Karpas-422 (cell line): ENCODE measurements at regions not wholly inside any gene's neighbourhood (a gene's known extent, or its start where the extent isn't known, plus 50 kb on each side); places are given as distances from the start of the nearest gene placed in this dataset.
A peak's percentile ranks its signal among the peaks of the same experiment; 100 is the strongest.
"Not testable (repeated sequence)": the region's sequence is repeated elsewhere in the genome, so short reads cannot be mapped to it uniquely, and the experiment has no call there.

Source experiments
- DNase-seq: peaks from one replicate; pipeline ENCODE4 v3.0.0-alpha.2; 2015
- H2AFZ ChIP-seq: fragments of 200-600 bp; sonication (generic); 2 replicates; pipeline ENCODE4 v1.6.1; 2014; ENCODE audit warnings: antibody characterized with exemption, low read length, mixed read lengths
- H3K27ac ChIP-seq: fragments of 200-600 bp; sonication (generic); 2 replicates; pipeline ENCODE4 v1.5.1; 2014; ENCODE audit warnings: mild to moderate bottlenecking, low read length, moderate library complexity
- H3K27me3 ChIP-seq: fragments of 200-600 bp; sonication (generic); 2 replicates; pipeline ENCODE4 v1.6.1; 2014; ENCODE audit warnings: low read length, mixed read lengths
- H3K36me3 ChIP-seq: fragments of 200-600 bp; sonication (generic); 2 replicates; pipeline ENCODE4 v1.6.1; 2014; ENCODE audit warnings: low read length, mixed read lengths; ENCODE audit not compliant: insufficient read depth
- H3K4me1 ChIP-seq: fragments of 200-600 bp; sonication (generic); 2 replicates; pipeline ENCODE4 v1.6.1; 2014; ENCODE audit warnings: mild to moderate bottlenecking, low read length, mixed read lengths
- H3K4me2 ChIP-seq: fragments of 200-600 bp; sonication (generic); 2 replicates; pipeline ENCODE4 v1.6.1; 2014; ENCODE audit warnings: low read length, low read depth, mild to moderate bottlenecking; ENCODE audit not compliant: poor library complexity, severe bottlenecking
- H3K4me3 ChIP-seq: fragments of 200-600 bp; sonication (generic); 2 replicates; pipeline ENCODE4 v1.5.1; 2014; ENCODE audit warnings: mild to moderate bottlenecking, antibody characterized with exemption, low read length, mixed read lengths
- H3K79me2 ChIP-seq: fragments of 200-600 bp; sonication (generic); 2 replicates; pipeline ENCODE4 v1.6.1; 2014; ENCODE audit warnings: mild to moderate bottlenecking, low read length, mixed read lengths
- H3K9ac ChIP-seq: fragments of 200-600 bp; sonication (generic); 2 replicates; pipeline ENCODE4 v1.6.0; 2014; ENCODE audit warnings: low read length
- H3K9me2 ChIP-seq: fragments of 200-600 bp; sonication (generic), shearing (Covaris generic); replicated peaks from 2 replicates; pipeline ENCODE4 v1.6.0; 2014; ENCODE audit warnings: mild to moderate bottlenecking, low read length, moderate library complexity; ENCODE audit not compliant: insufficient read depth
- H3K9me3 ChIP-seq: fragments of 300-700, 200-600 bp; sonication (generic); 2 replicates; pipeline ENCODE4 v1.6.1; 2014; ENCODE audit warnings: low read length, mixed read lengths
- H4K20me1 ChIP-seq: fragments of 200-600 bp; sonication (generic); 2 replicates; pipeline ENCODE4 v1.6.1; 2014; ENCODE audit warnings: mild to moderate bottlenecking, antibody characterized with exemption, low read length, low read depth; ENCODE audit not compliant: insufficient read depth

DNA sequence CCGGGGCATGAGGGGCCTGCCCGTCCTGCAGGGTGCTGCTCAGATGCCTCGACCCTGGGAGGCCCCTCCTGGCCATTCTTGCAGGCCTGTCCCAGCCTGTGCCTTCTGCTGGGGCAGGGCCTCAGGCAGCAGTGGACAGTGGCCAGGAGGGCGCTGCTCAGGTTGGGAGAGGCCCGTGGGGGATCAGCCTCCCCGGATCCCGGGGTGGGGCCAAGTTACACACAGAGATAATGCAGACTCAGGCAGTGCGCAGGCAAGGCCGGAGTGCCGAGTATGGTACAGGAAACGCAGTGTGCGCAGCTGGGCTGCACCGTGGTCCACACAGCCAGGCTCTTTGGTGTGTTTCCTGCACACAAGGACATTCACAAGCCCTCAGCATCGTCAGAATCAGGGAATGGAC is 147.6 kb downstream of the LAT start:
- not testable (repeated sequence) for H3K36me3 ChIP-seq, H3K9me3 ChIP-seq, H4K20me1 ChIP-seq, H3K4me3 ChIP-seq, H3K4me1 ChIP-seq, H3K27me3 ChIP-seq, H3K9ac ChIP-seq, H3K9me2 ChIP-seq, H2AFZ ChIP-seq, DNase-seq, H3K4me2 ChIP-seq, H3K27ac ChIP-seq, H3K79me2 ChIP-seq

DNA sequence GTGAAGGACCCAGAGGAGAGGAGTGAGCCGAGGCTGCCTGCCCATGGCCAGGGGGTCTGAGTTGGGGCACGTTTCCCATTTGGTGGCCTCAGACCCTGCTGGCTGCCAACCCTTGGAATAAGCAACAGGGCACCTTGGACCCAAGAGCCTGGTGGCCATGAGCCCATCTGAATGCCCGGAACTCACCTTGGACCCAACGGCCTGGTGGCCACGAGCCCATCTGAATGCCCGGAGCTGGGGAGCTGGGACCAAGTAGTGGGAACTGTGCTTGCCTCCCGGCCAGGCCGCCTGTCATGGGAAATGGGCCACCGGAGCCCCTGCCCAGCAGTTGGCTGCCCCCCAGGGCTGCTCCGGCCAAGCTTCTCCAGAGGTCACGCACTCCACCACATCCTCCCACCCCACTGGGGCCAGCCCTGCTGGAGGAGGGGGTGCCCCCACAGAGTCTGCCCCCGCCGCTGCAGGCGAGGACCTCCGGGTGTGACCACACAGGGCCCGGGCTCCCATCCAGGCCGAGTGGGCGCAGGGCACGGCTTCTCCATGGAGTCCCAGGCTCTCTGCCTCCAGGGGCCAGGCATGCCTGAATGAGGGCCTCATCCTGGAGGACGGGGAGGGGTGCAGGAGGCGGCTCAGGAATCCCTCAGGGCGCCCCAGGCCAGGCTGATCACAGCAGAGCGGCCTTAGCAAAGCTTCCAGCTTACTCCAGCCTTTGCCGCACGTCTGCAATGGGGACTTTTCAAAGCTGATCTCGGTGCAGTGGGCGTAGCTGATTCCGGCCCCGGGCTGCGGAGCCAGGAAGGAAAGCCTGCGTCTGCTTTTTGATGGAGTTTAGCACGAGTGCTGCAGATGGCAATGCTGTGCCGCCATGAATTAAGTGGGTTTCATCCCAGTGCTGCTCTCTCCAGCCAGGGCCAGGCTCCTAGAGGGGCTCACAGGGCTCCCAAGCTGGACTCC is 146.3 kb downstream of the LAT start:
- H3K9me2 ChIP-seq, H4K20me1 ChIP-seq, H3K79me2 ChIP-seq, H3K4me3 ChIP-seq, H3K27me3 ChIP-seq, H2AFZ ChIP-seq, H3K9me3 ChIP-seq, H3K4me2 ChIP-seq, H3K9ac ChIP-seq, H3K36me3 ChIP-seq, H3K27ac ChIP-seq, H3K4me1 ChIP-seq: not testable (repeated sequence)
- peak; percentile 16 for DNase-seq

DNA sequence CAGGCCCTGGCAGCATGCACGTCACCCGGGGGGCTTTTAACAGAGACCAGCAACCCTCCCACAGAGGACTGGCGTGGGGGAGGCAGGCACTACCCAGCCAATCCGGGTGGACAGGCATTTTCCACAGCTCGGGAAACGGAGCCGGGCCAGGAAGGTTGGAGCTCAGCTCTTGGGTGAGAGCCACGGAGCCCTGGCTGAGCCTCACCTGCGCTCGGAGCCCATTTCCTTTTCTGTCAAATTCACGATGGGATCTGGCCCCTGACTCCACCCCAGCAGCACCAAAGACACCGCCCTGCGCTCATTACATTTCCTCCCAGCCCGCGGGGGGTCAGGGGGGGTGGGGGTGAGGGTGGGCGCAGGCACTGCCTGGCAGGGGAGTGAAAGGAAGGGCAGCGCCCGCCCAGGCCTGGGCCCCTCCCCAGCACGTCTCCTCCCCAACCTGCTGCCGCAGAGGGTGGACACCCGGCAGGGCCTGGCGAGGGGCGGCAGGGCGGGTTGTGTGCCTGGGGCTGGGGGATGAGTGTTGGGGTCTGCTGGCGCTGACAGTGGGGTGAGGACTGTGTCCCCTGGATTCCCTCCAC is 145.4 kb downstream of the LAT start:
- H3K27ac ChIP-seq, H3K4me3 ChIP-seq, H3K79me2 ChIP-seq, H2AFZ ChIP-seq, H3K4me1 ChIP-seq, H3K36me3 ChIP-seq, H3K9ac ChIP-seq, H3K4me2 ChIP-seq, H3K9me3 ChIP-seq, H4K20me1 ChIP-seq, H3K27me3 ChIP-seq, H3K9me2 ChIP-seq: not testable (repeated sequence)
- DNase-seq = peak; percentile 20

DNA sequence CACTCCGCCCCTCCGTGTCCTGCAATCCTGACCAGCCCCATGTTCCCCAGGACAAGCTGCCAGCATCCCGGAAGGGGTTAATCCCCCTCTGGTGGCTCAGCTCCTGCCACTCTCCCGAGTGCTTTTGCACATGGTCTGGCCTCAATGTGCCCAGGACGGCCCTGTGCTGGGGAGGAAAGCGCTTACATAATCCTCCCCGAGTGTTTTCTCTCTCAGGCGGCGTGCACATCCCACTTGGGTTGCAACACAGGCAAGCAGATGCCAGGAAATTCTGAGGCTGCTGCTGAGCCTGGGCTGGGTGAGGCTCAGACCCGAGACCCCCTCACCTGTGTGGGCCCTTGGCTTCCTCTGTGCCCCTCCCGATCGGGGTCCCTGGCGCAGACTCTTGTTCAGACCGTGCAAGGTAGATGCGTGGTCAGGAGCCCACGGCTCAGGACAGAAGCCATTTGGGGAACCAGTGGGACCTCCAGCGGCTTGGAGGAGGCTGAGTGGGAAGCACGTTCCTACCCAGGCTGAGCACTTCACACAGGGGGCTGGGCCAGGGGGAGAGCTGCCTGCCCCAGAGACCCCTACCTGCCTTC is 144.7 kb downstream of the LAT start:
- H3K79me2 ChIP-seq = peaks cover 15% of the 10 kb centered on the region
- not testable (repeated sequence) for H3K9me3 ChIP-seq, H3K9me2 ChIP-seq, H4K20me1 ChIP-seq, H3K4me1 ChIP-seq, H3K27ac ChIP-seq, H3K4me2 ChIP-seq, H3K9ac ChIP-seq, H3K4me3 ChIP-seq, H3K27me3 ChIP-seq, H2AFZ ChIP-seq, H3K36me3 ChIP-seq
- peak; percentile 19 for DNase-seq

DNA sequence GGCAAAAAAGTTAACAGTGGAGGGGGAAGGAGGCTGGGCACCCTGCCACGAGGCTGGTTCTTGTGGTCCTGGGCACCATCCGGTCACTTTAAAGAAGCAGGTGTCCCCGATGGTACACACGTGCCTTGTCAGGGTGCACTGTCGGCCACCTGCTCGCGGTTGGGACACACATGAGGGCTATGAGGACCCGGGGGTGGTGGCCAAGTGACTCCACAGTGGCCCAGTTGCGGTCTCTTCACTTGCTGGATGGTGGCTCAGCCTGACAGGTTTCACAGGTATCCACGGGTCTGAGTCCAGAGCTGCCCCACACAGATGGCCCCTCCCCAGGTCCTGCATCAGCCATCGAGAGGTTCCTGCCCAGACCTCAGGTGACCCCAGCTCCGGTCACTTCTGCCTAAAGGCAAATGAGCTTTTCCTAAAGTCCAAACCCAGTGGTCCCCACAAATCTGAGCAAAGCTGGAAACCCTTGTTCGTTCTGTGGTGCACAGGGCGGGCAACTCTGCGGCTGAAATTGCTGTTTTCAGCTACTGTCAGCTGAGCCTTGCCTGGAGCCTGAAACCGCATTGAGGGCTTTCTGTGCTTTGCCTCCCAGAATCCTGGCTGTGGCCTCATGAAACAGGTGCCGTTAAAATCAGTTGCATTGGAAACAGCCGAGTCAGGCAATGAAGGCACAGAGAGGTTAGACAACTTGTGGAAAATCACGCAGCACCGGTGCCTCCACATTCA is 144.0 kb downstream of the LAT start:
- not testable (repeated sequence) for H3K9ac ChIP-seq, H3K27ac ChIP-seq, H3K4me2 ChIP-seq, H3K27me3 ChIP-seq, H3K4me3 ChIP-seq, H3K4me1 ChIP-seq, H3K9me3 ChIP-seq, H3K9me2 ChIP-seq, H2AFZ ChIP-seq, H4K20me1 ChIP-seq, H3K36me3 ChIP-seq
- DNase-seq = peak; percentile 10
- peaks cover 18% of the 10 kb centered on the region for H3K79me2 ChIP-seq

DNA sequence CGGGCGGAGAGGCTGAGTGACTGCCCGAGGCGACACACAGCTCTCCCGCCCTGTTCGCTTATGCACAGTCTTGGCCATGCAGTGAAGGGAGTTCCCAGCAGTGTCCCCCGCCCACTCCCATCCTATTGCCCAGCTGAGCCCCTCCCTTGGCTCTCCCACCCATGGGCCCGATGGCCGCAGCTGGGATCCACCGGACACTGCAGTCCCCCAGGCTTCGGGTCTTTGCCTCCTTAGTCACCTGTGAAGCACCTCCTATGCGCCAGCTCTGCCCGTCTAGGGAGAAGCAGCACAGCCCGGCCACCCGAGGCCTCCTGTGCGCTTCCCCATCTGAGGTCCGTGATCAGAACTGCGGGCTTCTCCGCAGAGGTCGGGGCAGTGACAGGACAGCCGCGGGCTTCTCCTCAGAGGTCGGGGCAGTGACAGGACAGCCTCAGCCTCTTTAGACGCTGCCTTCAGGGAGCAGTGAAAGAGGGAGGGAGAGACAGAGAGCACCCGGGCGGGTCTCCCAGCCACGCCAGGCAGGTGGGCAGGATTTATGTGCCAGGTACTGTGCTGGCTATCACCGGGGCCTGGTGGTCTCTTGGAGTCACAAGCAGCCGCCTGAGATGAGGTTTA is 143.1 kb downstream of the LAT start:
- not testable (repeated sequence) for H3K36me3 ChIP-seq, H3K27ac ChIP-seq, H3K9ac ChIP-seq, H3K9me3 ChIP-seq, H4K20me1 ChIP-seq, H3K4me2 ChIP-seq, DNase-seq, H3K9me2 ChIP-seq, H3K4me1 ChIP-seq, H2AFZ ChIP-seq, H3K27me3 ChIP-seq, H3K4me3 ChIP-seq
- peaks cover 27% of the 10 kb centered on the region for H3K79me2 ChIP-seq

DNA sequence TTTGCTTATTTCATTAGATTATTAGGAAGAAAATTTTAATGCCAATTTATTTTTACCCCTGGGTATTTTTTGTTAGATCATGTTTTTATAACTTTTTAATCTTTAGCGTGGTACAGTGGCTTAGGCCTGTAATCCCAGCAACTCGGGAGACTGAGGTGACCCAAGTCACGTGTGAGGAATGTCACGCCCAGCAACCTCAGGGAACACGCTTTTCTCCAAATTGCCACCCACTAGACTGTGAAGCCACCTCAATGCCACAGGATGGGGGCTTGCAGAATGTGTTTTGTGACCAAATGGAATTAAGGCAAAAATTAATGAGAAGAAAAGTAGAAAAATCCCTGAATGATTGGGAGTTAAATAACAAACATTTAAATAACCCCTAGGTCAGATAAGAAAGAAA is 141.8 kb downstream of the LAT start:
- no peak overlapping the region for H3K9ac ChIP-seq
- DNase-seq = no peak
- no peaks in the 10 kb centered on the region for H3K9me2 ChIP-seq
- H3K4me3 ChIP-seq = no peak overlapping the region
- no peaks in the 10 kb centered on the region for H3K4me1 ChIP-seq
- no peaks in the 10 kb centered on the region for H3K9me3 ChIP-seq
- no peak overlapping the region for H3K27ac ChIP-seq
- H3K27me3 ChIP-seq = no peaks in the 10 kb centered on the region
- H3K4me2 ChIP-seq = no peak overlapping the region
- H4K20me1 ChIP-seq = 0 out of 2 replicates have a peak, but pooled peaks cover 3% of the 10 kb centered on the region
- peaks cover 35% of the 10 kb centered on the region for H3K79me2 ChIP-seq
- 0 out of 2 replicates have a peak, but pooled peaks cover 5% of the 10 kb centered on the region for H3K36me3 ChIP-seq
- no peak overlapping the region for H2AFZ ChIP-seq

DNA sequence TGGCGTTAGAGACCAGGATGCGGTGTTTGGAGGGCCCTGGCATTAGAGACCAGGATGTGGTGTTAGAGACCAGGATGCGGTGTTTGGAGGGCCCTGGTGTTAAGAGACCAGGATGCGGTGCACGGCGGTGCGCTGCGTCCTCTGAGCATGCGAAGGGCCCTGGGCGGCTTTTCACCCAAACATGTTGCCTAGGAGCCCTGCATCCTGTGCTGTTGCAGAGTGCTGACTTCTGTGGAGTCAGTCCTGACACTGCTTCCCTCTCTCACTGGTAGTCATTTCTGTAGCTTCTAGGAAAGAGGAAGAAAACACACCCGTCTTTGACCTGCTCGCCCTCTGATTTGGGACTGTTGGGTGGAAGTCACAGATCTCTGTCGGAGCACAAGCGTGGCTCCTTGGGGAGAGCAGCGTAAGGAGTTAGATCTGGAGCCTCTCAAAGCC is 141.2 kb downstream of the LAT start:
- Histone ChIP-seq H3K4me2 (no peak overlapping the region), H3K36me3 (0 out of 2 replicates have a peak, but pooled peaks cover 5% of the 10 kb centered on the region), H3K9me2 (no peaks in the 10 kb centered on the region), H3K79me2 (peaks cover 35% of the 10 kb centered on the region), H3K9ac (no peak overlapping the region), H4K20me1 (0 out of 2 replicates have a peak, but pooled peaks cover 3% of the 10 kb centered on the region), H3K27ac (no peak overlapping the region), H3K9me3 (no peaks in the 10 kb centered on the region), H2AFZ (no peak overlapping the region), H3K4me3 (no peak overlapping the region), H3K27me3 (no peaks in the 10 kb centered on the region), H3K4me1 (no peaks in the 10 kb centered on the region)
- DNase-seq = no peak
